ENCODE measurements at regions not wholly inside any gene's neighbourhood (a gene's known extent, or its start where the extent isn't known, plus 50 kb on each side); places are given as distances from the start of the nearest gene placed in this dataset.

- TF ChIP-seq, protein P1, sequence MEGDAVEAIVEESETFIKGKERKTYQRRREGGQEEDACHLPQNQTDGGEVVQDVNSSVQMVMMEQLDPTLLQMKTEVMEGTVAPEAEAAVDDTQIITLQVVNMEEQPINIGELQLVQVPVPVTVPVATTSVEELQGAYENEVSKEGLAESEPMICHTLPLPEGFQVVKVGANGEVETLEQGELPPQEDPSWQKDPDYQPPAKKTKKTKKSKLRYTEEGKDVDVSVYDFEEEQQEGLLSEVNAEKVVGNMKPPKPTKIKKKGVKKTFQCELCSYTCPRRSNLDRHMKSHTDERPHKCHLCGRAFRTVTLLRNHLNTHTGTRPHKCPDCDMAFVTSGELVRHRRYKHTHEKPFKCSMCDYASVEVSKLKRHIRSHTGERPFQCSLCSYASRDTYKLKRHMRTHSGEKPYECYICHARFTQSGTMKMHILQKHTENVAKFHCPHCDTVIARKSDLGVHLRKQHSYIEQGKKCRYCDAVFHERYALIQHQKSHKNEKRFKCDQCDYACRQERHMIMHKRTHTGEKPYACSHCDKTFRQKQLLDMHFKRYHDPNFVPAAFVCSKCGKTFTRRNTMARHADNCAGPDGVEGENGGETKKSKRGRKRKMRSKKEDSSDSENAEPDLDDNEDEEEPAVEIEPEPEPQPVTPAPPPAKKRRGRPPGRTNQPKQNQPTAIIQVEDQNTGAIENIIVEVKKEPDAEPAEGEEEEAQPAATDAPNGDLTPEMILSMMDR (optimal IDR thresholded peaks at IDR 0.05 in 1 of 3, IDR thresholded peaks at IDR 0.05 in 1 of 3, conservative IDR thresholded peaks at IDR 0.05 in 1 of 3; ENCODE audit: extremely low read depth in 1 of 3, insufficient read depth in 2 of 3, low read length in 3 of 3), result no peak
- TF ChIP-seq EZH2 (IDR thresholded peaks at IDR 0.05; ENCODE audit: low read length), result no peak
Observed at GRCh38 chr6:159108426-159108985, 60.7 kb upstream of the FNDC1 start.

Data from keratinocyte (primary cell).